ENCODE measurements at regions not wholly inside any gene's neighbourhood (a gene's known extent, or its start where the extent isn't known, plus 50 kb on each side); places are given as distances from the start of the nearest gene placed in this dataset.

- peak; percentile 21 to 75 for ATAC-seq
- DNase-seq = peak; percentile 37
- intact Hi-C loops (cut with DNase I) = loop anchor here in 1 of 2 donors (5.0 kb wide), 1 partner anchor 114 kb away; no protein-coding TSS in a partner anchor
Measured at GRCh38 chr11:10622957-10623791, 54.7 kb upstream of the LYVE1 start.

GRCh38 chr11:10622108-10622507, 53.6 kb upstream of the LYVE1 start:
- intact Hi-C loops (cut with DNase I) = loop anchor here in 1 of 2 donors (5.0 kb wide), 1 partner anchor 115 kb away; no protein-coding TSS in a partner anchor
- no peak for DNase-seq
- ATAC-seq = no peak

GRCh38 chr11:10619131-10619680, 50.7 kb upstream of the LYVE1 start:
- intact Hi-C loops (cut with DNase I) = no loop called here
- DNase-seq (no peak), ATAC-seq (no peak)

- intact Hi-C loops (cut with DNase I) = no loop called here
- DNase-seq = no peak
- ATAC-seq = peak in 1 of 2 donors; percentile 38
Measured at GRCh38 chr11:10618490-10618889, 50.0 kb upstream of the LYVE1 start.

Data from left cardiac atrium (tissue), 4 donors.